IMR-90 (cell line): ENCODE measurements at regions not wholly inside any gene's neighbourhood (a gene's known extent, or its start where the extent isn't known, plus 50 kb on each side); places are given as distances from the start of the nearest gene placed in this dataset.

Experiments
- ATAC-seq: fragments of 200-7000 bp; cut with Tn5 transposase; 2 replicates; pipeline ENCODE4 v1.9.1; 2020; ENCODE audit warnings: low read depth, mild to moderate bottlenecking, moderate library complexity
- BruUV-seq: library from RNA; stranded (reverse); fragments of 400-500 nt; replicated peaks from 2 replicates; lab custom pipeline; 2021; lab: Mats Ljungman, UMichigan
- CTCF ChIA-PET: fragments of 300-600 bp; formaldehyde crosslinking; extraction: SDS; loops from one replicate; lab custom pipeline; 2021; ENCODE audit warnings: antibody characterized with exemption; lab: Yijun Ruan, JAX
- POLR2A ChIA-PET: fragments of 300-600 bp; sonication (Branson Sonifier 250); formaldehyde crosslinking; loops from one replicate; lab custom pipeline; 2022; ENCODE audit warnings: antibody characterized with exemption; ENCODE audit not compliant: unreplicated experiment; lab: Charles Lee
- DNase-seq: peaks from one replicate; pipeline ENCODE4 v3.0.0; 2013
- H2AFZ ChIP-seq: replicated peaks from 2 replicates; pipeline ENCODE3; 2013; ENCODE audit warnings: low read length, mild to moderate bottlenecking; ENCODE audit not compliant: poor library complexity
- H2AK5ac ChIP-seq: 2 replicates; pipeline ENCODE4 v1.6.1; 2013; ENCODE audit warnings: low read depth, low read length, inconsistent platforms
- H2AK9ac ChIP-seq: replicated peaks from 2 replicates; pipeline ENCODE3; 2013; ENCODE audit warnings: mild to moderate bottlenecking, low read depth, low read length, moderate library complexity; ENCODE audit not compliant: poor library complexity
- H2BK120ac ChIP-seq: 2 replicates; pipeline ENCODE4 v1.6.1; 2013; ENCODE audit warnings: low read depth, low read length, inconsistent platforms
- H2BK15ac ChIP-seq: 3 replicates; pipeline ENCODE4 v1.6.1; 2013; ENCODE audit warnings: low read depth, low read length, inconsistent platforms
- H2BK20ac ChIP-seq: 2 replicates; pipeline ENCODE4 v1.6.1; 2013; ENCODE audit warnings: low read depth, mild to moderate bottlenecking, inconsistent platforms, low read length, moderate library complexity
- H2BK5ac ChIP-seq: 2 replicates; pipeline ENCODE4 v1.6.1; 2013; ENCODE audit warnings: mild to moderate bottlenecking, low read depth, low read length, inconsistent platforms; ENCODE audit not compliant: poor library complexity, severe bottlenecking
- H3K14ac ChIP-seq: replicated peaks from 2 replicates; pipeline ENCODE4 v1.6.1; 2013; ENCODE audit warnings: low read depth, low read length, inconsistent platforms
- H3K18ac ChIP-seq: 2 replicates; pipeline ENCODE4 v1.6.1; 2013; ENCODE audit warnings: low read depth, low read length, control low read depth
- H3K23ac ChIP-seq: 2 replicates; pipeline ENCODE4 v1.6.1; 2013; ENCODE audit warnings: low read depth, low read length, inconsistent platforms
- H3K27ac ChIP-seq: 2 replicates; pipeline ENCODE4 v1.5.1; 2013; ENCODE audit warnings: mild to moderate bottlenecking, control low read depth, low read length; ENCODE audit not compliant: insufficient read depth
- H3K27me3 ChIP-seq: 2 replicates; pipeline ENCODE4 v1.6.1; 2013; ENCODE audit warnings: low read length; ENCODE audit not compliant: control insufficient read depth, insufficient read depth
- H3K36me3 ChIP-seq: 2 replicates; pipeline ENCODE4 v1.6.1; 2013; ENCODE audit warnings: low read length, mixed read lengths; ENCODE audit not compliant: control insufficient read depth, insufficient read depth
- H3K4ac ChIP-seq: 2 replicates; pipeline ENCODE4 v1.6.1; 2013; ENCODE audit warnings: low read depth, low read length, inconsistent platforms
- H3K4me1 ChIP-seq: 2 replicates; pipeline ENCODE4 v1.6.1; 2013; ENCODE audit warnings: low read length, mixed read lengths; ENCODE audit not compliant: control insufficient read depth, insufficient read depth
- H3K4me2 ChIP-seq: 2 replicates; pipeline ENCODE4 v1.6.1; 2013; ENCODE audit warnings: low read depth, mild to moderate bottlenecking, control low read depth, low read length, moderate library complexity
- H3K4me3 ChIP-seq: 2 replicates; pipeline ENCODE4 v1.5.1; 2013; ENCODE audit warnings: low read depth, mild to moderate bottlenecking, control low read depth, low read length, moderate library complexity; ENCODE audit not compliant: insufficient read depth
- H3K56ac ChIP-seq: 2 replicates; pipeline ENCODE4 v1.6.1; 2013; ENCODE audit warnings: low read length, inconsistent platforms; ENCODE audit not compliant: insufficient read depth; ENCODE audit errors: extremely low read depth
- H3K79me1 ChIP-seq, 2 experiments: 2 replicates each; pipeline ENCODE4 v1.6.1; 2013; ENCODE audit warnings: low read length in 2 of 2, inconsistent platforms in 1 of 2, low read depth in 1 of 2
- H3K9ac ChIP-seq: 2 replicates; pipeline ENCODE4 v1.6.1; 2013; ENCODE audit warnings: low read depth, low read length, control low read depth
- H3K9me1 ChIP-seq: 2 replicates; pipeline ENCODE4 v1.6.1; 2013; ENCODE audit warnings: low read length, inconsistent platforms; ENCODE audit not compliant: insufficient read depth
- H3K9me3 ChIP-seq: 2 replicates; pipeline ENCODE4 v1.6.1; 2013; ENCODE audit warnings: low read length; ENCODE audit not compliant: control insufficient read depth, insufficient read depth
- H4K20me1 ChIP-seq: 2 replicates; pipeline ENCODE4 v1.6.1; 2013; ENCODE audit warnings: low read length, inconsistent platforms; ENCODE audit not compliant: insufficient read depth
- H4K5ac ChIP-seq: 2 replicates; pipeline ENCODE4 v1.6.1; 2013; ENCODE audit warnings: mild to moderate bottlenecking, low read depth, low read length, control low read depth
- H4K8ac ChIP-seq, 2 experiments: 2 replicates each; pipeline ENCODE4 v1.6.1; 2013; ENCODE audit warnings: low read depth in 2 of 2, low read length in 2 of 2, control low read depth in 1 of 2, inconsistent platforms in 1 of 2
- H4K91ac ChIP-seq: 2 replicates; pipeline ENCODE4 v1.6.1; 2013; ENCODE audit warnings: low read depth, low read length, inconsistent platforms; ENCODE audit not compliant: insufficient read depth
- BHLHE40 ChIP-seq: fragments of 150-350 bp; IDR thresholded peaks from 2 replicates; pipeline ENCODE4 v1.6.1; 2016; ENCODE audit warnings: mild to moderate bottlenecking, low read depth, low read length
- CHD1 ChIP-seq: IDR thresholded peaks from 2 replicates; pipeline ENCODE4 v1.6.1; 2012; ENCODE audit warnings: low read depth, low read length, improper control_type of control experiment
- CTCF ChIP-seq: conservative IDR thresholded peaks from 2 replicates; pipeline ENCODE4 v1.5.1; 2012; ENCODE audit warnings: mild to moderate bottlenecking, low read depth, low read length, improper control_type of control experiment
- MAZ ChIP-seq: IDR thresholded peaks from 2 replicates; pipeline ENCODE4 v1.6.1; 2012; ENCODE audit warnings: low read depth, mild to moderate bottlenecking, low read length, improper control_type of control experiment, moderate library complexity, borderline replicate concordance
- MXI1 ChIP-seq: IDR thresholded peaks from 2 replicates; pipeline ENCODE4 v1.6.1; 2012; ENCODE audit warnings: low read depth, mild to moderate bottlenecking, low read length, moderate library complexity, borderline replicate concordance
- POLR2A ChIP-seq: IDR thresholded peaks from 2 replicates; pipeline ENCODE4 v1.6.1; 2012; ENCODE audit warnings: mild to moderate bottlenecking, low read depth, low read length
- RCOR1 ChIP-seq: IDR thresholded peaks from 2 replicates; pipeline ENCODE4 v1.6.1; 2012; ENCODE audit warnings: mild to moderate bottlenecking, low read length, improper control_type of control experiment; ENCODE audit not compliant: insufficient replicate concordance
- RFX5 ChIP-seq: IDR thresholded peaks from 2 replicates; pipeline ENCODE4 v1.8.0; 2012; ENCODE audit warnings: low read depth, mild to moderate bottlenecking, low read length, moderate library complexity
- WGBS, 2 experiments: methylation state at CpG; one replicate each; pipeline versions ENCODE4 v1.1.5 to v1.1.7; 2013; ENCODE audit warnings: missing lambda C conversion rate in 2 of 2; ENCODE audit not compliant: insufficient read length in 1 of 2; ENCODE audit errors: extremely low coverage in 2 of 2; 5-methylcytosine and 5-hydroxymethylcytosine counted together
- dilution Hi-C: fragments of 300-500 bp; cut with HindIII; formaldehyde crosslinking; loops from one replicate; pipeline ENCODE4 v1.14.3; 2018; ENCODE audit warnings: low sequenced_read_pairs; ENCODE audit not compliant: unreplicated experiment
- in situ Hi-C: fragments of 300-500 bp; cut with MboI; formaldehyde crosslinking; loops from 3 replicates; pipeline ENCODE4 v1.14.3; 2019; ENCODE audit warnings: low sequenced_read_pairs, inconsistent platforms, mixed read lengths
- intact Hi-C: fragments of 100-400 bp; cut with micrococcal nuclease; formaldehyde crosslinking; loops from 2 replicates; pipeline ENCODE4 v1.10.0; 2022
- TF ChIP-seq, protein P1 (sequence below): fragments of 150-350 bp; IDR thresholded peaks from 2 replicates; pipeline ENCODE4 v1.6.1; 2017; ENCODE audit warnings: mild to moderate bottlenecking, antibody characterized with exemption, low read length, low read depth
- TF ChIP-seq, protein P2 (sequence below): fragments of 150-350 bp; IDR thresholded peaks from 2 replicates; pipeline ENCODE4 v1.6.1; 2016; ENCODE audit warnings: low read depth, mild to moderate bottlenecking, low read length, moderate library complexity, borderline replicate concordance

DNA sequence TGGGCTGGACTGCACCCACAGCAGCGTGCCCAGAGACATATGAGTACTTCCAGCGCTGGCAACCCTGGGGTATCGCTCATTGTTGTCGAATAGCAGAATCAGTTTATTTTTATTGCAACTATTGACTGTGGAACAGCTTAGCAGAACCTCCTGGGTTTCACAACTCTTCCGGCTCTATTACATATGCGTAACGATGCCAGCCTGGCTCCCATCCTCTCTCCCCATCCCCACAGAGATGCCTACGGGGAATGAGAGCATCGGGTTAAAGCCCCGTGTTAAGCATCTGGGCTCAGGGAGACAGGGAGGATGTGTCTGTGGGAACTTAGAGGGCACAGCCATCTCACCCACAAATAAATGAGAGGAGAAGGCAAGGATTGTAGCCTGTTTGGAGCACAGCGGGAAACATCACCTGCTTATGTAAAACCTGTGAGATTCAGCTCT is 76.6 kb upstream of the DLG1 start:
- dilution Hi-C loops (no loop called here), intact Hi-C loops (no loop called here), in situ Hi-C loops (no loop called here)
- H3K4me3 ChIP-seq = no peak overlapping the region
- H3K27me3 ChIP-seq = peaks cover 3% of the 10 kb centered on the region; the same call in 1 of the 2 replicates
- no peaks in the 10 kb centered on the region for H3K9me3 ChIP-seq
- H3K56ac ChIP-seq = no peak overlapping the region
- H3K27ac ChIP-seq = no peak overlapping the region
- WGBS, 2 experiments = no CpG with 5 or more reads among the region's 11 CpGs
- no peak overlapping the region for H2AFZ ChIP-seq
- no peak overlapping the region for H3K14ac ChIP-seq
- no peak for ATAC-seq
- H4K91ac ChIP-seq = no peak overlapping the region
- no peaks in the 10 kb centered on the region for H3K79me1 ChIP-seq
- H2AK9ac ChIP-seq = no peak overlapping the region
- no peak overlapping the region for H2BK5ac ChIP-seq
- no peak overlapping the region for H3K18ac ChIP-seq
- no peak overlapping the region for H4K5ac ChIP-seq
- H4K20me1 ChIP-seq = no peaks in the 10 kb centered on the region
- no peak overlapping the region for H2BK20ac ChIP-seq
- POLR2A ChIA-PET = no interaction called here
- H3K36me3 ChIP-seq = no peaks in the 10 kb centered on the region
- H2AK5ac ChIP-seq = no peak overlapping the region
- H3K9me1 ChIP-seq = peaks cover 8% of the 10 kb centered on the region; the same call in 1 of the 2 replicates
- H2BK120ac ChIP-seq = no peak overlapping the region
- TF ChIP-seq, protein P1, sequence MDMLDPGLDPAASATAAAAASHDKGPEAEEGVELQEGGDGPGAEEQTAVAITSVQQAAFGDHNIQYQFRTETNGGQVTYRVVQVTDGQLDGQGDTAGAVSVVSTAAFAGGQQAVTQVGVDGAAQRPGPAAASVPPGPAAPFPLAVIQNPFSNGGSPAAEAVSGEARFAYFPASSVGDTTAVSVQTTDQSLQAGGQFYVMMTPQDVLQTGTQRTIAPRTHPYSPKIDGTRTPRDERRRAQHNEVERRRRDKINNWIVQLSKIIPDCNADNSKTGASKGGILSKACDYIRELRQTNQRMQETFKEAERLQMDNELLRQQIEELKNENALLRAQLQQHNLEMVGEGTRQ = no peak
- TF ChIP-seq MXI1 (no peak), CTCF (no peak), BHLHE40 (no peak), MAZ (no peak), RFX5 (no peak), POLR2A (no peak), RCOR1 (no peak), CHD1 (no peak)
- TF ChIP-seq, protein P2, sequence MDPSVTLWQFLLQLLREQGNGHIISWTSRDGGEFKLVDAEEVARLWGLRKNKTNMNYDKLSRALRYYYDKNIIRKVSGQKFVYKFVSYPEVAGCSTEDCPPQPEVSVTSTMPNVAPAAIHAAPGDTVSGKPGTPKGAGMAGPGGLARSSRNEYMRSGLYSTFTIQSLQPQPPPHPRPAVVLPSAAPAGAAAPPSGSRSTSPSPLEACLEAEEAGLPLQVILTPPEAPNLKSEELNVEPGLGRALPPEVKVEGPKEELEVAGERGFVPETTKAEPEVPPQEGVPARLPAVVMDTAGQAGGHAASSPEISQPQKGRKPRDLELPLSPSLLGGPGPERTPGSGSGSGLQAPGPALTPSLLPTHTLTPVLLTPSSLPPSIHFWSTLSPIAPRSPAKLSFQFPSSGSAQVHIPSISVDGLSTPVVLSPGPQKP = no peak
- H3K4ac ChIP-seq = no peak overlapping the region
- no peak overlapping the region for H3K9ac ChIP-seq
- H4K8ac ChIP-seq = no peak overlapping the region
- BruUV-seq = no TSS peak
- no peak overlapping the region for H3K4me2 ChIP-seq
- no peak for DNase-seq
- no peak overlapping the region for H3K23ac ChIP-seq
- peaks cover 19% of the 10 kb centered on the region for H3K4me1 ChIP-seq
- CTCF ChIA-PET = no interaction called here
- H2BK15ac ChIP-seq = no peak overlapping the region
